HG03066 (cell line): ENCODE measurements at regions not wholly inside any gene's neighbourhood (a gene's known extent, or its start where the extent isn't known, plus 50 kb on each side); places are given as distances from the start of the nearest gene placed in this dataset.

ENCODE experiments used
- ATAC-seq: cut with Tn5 transposase; IDR thresholded peaks from one replicate; pipeline ENCODE4 v1.9.1; 2021; ENCODE audit warnings: low read depth; ENCODE audit not compliant: unreplicated experiment

GRCh38 chr1:198901266-198901665 lies 262.4 kb downstream of the PTPRC start:
- no peak for ATAC-seq

- no peak for ATAC-seq
Observed at GRCh38 chr1:198902655-198903054, 263.8 kb downstream of the PTPRC start.

GRCh38 chr1:198903203-198903602 lies 264.4 kb downstream of the PTPRC start:
- ATAC-seq: no peak

- ATAC-seq: no peak
Observed at GRCh38 chr1:198903621-198904020, 264.8 kb downstream of the PTPRC start.

- no peak for ATAC-seq
Observed at GRCh38 chr1:198904321-198904720, 265.5 kb downstream of the PTPRC start.

- ATAC-seq: no peak
Observed at GRCh38 chr1:198906739-198907422, 268.0 kb downstream of the PTPRC start.

DNA sequence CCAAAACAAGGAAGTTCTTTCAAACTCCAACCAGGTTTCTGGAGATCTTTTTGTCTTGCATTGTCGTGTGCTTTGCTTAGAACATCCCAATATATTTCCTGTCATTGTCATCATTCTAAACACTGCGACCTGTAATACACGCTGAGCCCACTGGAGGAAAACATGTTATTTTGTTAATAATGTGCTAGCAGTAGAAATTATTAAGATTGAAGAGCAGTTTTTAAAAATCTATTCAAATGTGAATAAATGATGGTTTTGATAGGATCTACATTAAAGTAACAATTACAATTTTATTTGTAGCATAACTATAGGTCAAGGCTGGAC lies 268.5 kb downstream of the PTPRC start:
- ATAC-seq: no peak

DNA sequence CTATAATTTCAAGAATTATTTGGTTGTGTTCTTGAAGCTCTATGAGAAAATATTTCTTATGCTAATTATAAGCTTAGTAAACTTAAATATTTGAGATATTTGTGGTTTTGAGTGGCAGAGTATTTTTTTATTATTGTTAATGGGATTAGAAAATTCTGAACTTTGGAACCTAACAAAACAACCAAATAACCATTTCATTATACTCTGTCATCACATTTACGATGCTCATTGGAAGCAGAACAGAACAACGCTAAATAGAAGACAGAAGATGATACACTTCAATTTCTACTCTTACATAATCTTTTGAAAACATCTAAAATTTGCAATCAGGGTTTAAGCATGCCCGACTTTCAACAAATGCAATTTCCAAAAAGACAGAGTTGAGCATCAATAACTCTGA lies 270.2 kb downstream of the PTPRC start:
- no peak for ATAC-seq

DNA sequence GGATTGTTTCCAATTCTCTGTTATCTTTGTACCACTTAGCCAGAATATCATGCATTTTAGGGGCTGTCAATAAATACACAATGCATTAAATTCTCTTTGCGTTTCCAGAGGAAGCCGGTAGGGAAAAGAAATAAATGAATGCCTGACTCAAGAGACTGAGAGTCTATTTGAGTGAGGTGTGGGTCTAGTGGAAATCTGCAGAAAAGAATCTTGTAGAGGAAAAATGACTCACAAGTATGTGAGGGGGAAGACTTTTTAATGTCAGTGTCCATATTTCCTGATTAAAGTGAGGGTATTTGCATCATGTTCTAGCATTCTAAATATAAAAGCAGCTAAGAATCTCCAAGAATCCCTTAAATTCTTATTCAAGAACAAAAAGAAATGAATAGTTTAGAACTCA lies 271.1 kb downstream of the PTPRC start:
- no peak for ATAC-seq

DNA sequence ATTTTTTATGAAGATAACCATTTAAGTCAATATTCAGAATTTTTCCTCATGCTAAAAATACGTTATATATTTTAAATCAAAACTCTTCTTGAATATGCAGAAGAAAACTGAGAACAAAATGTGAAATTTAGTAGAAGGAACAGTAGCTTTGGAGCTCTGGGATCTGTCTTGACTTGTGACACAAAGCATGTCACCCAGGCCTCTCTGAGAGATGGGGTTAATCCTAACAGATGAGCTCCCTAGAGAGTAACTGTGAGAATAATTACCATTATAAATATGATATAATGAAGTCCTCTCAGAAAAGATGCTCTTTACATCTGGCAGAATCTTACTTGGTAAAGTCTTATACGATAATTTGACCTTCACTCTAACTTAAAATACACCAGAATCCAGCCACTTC lies 272.0 kb downstream of the PTPRC start:
- no peak for ATAC-seq

DNA sequence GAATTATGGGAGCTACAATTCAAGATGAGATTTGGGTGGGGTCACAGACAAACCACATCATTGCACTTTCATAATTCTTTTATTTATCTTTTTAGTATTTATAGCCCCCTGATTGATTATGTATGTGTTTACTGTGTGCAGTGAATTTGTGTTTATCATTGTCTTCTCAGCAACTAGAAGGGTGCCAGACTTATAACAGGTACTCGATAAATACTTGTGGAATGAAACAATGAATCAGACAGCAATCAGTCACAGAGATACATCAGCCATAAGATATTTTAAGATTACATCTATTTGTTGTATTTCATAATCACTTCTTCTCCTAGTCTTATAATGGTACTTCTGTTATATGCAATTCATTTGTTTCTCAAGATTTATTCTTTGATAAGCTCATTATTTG lies 273.2 kb downstream of the PTPRC start:
- no peak for ATAC-seq

DNA sequence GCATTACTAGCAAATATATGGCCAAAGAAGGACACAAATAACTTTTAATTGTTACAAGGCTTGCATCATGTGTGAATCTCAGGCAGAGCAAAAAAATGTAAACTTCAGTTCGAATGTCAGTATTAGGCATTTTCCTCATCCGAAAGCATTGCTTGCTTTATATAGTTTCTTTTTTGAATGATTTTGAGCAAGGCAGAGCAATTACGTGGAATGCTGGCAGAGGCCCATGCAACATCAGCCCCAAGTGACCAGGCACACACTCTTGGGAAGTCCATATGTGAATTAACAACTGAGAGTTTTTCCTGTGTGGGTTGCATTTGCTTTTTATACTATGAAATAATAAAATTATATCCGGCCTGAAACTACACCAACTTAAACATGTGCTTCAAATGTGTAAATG lies 274.8 kb downstream of the PTPRC start:
- no peak for ATAC-seq

DNA sequence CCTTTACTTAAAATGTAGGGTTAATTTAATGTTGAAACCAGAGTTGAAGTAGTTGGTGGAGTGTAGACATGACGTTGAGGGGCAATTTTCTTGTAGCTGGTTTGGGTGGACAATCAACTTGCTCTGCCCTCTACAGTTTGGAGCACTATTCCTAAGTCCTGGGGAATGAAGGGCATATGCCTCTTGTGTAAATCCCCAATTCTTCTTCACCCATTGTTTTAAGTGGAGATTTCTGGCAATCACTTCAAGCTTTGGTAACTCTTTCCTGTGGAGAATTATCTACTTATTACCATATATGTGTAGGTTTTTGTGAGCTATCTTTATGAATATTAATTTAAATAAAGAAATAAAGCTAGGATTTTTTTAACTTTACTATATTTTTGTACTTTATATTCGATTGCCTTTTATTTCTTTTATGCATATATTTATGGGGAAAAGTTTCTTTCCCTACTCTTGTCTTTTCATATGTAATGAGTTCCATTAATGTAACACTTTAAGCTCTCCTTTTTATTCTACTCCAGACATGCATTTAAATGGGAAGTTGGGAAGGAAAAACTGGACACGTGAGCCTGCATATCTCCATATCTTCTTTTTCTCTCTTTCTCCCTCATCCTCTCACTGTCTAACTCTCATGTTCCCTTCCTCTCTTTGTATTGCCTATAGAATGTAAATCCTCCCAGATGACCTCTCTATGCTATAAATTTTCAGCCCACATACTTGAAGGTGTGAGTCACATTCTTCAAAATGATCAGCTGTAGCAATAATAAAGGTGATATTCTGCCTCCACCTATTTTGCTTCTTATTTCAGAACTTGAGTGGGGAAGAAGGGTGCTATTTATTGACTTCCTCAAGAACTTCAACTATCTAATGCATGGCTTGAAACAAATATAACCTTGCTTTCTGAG lies 276.7 kb downstream of the PTPRC start:
- ATAC-seq: no peak

DNA sequence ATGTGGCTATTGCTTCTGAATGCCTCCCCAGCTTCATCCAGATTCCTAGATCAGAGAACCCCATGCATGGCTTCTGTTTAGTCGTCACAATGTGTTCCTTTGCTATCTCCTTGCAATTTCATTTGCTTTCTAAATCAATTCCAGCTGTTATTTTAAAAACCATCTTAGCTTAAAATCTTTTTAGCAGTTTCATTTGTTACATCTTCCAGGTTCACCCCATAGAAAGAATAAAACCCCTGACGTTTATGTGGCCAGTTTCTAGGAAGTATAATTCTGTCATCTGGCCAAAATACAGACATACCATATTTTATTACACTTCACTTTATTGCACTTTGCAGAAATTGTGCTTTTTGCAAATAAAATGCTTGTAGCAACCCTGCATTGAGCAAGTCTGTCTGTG lies 278.4 kb downstream of the PTPRC start:
- no peak for ATAC-seq

DNA sequence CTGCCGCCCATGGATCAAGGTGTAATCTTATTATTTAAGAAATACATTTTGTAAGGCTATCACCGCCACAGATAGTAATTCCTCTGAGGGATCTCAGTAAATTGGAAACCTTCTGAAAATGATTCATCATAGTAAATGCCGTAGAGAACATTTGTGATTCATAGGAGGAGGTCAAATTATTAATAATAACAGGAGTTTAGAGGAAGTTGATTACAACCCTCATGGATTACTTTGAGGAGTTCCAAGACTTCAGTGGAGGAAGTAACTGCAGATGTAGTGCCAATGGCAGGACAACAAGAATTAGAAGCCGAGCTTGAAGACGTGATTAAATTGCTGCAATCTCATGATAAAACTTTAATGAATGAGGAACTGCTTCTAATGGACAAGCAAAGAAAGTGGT lies 280.1 kb downstream of the PTPRC start:
- no peak for ATAC-seq

DNA sequence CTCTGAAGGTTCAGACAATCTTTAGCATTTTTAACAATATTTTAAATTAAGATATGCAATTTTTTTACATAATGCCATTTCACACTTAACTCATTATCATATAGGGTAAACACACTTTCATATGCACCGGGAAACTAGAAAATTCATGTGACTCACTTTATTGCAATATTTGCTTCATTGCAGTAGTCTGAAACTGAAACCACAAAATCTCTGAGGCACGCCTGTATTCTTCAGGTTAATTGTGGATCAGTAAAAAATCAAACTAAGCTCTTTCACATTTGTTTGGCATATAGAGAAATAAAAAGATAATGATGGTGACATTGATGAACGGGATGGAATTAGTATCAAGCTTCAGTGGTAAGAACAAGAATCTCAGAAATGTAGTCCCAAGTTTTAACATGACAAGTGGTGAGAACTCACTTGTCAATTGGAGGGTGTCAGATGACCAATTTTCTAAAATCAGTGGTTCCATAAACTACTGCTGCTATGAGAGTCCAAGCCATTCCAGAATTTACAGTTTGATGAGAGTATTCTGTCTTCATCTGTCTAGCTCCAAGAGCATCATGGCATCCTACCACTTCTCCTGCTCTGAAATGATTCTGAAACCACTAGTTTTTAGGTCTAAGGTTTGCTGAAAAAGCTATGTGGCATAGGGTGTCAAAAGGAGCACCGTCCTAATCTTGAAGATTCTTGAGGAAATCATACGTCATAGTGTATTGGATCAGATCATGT lies 281.0 kb downstream of the PTPRC start:
- peak; percentile 43 for ATAC-seq

GRCh38 chr1:198922638-198923430 lies 284.0 kb downstream of the PTPRC start:
- ATAC-seq: peak; percentile 63

GRCh38 chr1:198923993-198924392 lies 285.2 kb downstream of the PTPRC start:
- ATAC-seq: no peak

GRCh38 chr1:198925567-198925966 lies 286.7 kb downstream of the PTPRC start:
- no peak for ATAC-seq

GRCh38 chr1:198927129-198927528 lies 288.3 kb downstream of the PTPRC start:
- no peak for ATAC-seq
